WTC11 (cell line): ENCODE measurements at regions not wholly inside any gene's neighbourhood (a gene's known extent, or its start where the extent isn't known, plus 50 kb on each side); places are given as distances from the start of the nearest gene placed in this dataset.

Experiments used
- ATAC-seq: fragments of 200-7000 bp; cut with Tn5 transposase; 2 replicates; pipeline ENCODE4 v1.10.0; 2021; ENCODE audit warnings: mild to moderate bottlenecking, moderate library complexity
- CTCF ChIA-PET: fragments of 300-600 bp; sonication (Branson Sonifier 250); formaldehyde crosslinking; loops from one replicate; lab custom pipeline; 2021; ENCODE audit warnings: antibody characterized with exemption; lab: Charles Lee
- POLR2A ChIA-PET: fragments of 350-600 bp; sonication (Branson Sonifier 250); formaldehyde crosslinking; loops from one replicate; lab custom pipeline; 2021; ENCODE audit warnings: antibody characterized with exemption; lab: Charles Lee
- DNase-seq: peaks from one replicate; pipeline ENCODE4 v3.0.0; 2021; ENCODE audit warnings: low spot score
- H3K27ac Mint-ChIP-seq: 2 replicates; pipeline ENCODE4 v1.8.0; 2021; ENCODE audit warnings: mixed read lengths
- H3K27me3 Mint-ChIP-seq: 2 replicates; pipeline ENCODE4 v1.8.0; 2021; ENCODE audit warnings: low read depth, mild to moderate bottlenecking, moderate library complexity, mixed read lengths
- H3K36me3 Mint-ChIP-seq: 2 replicates; pipeline ENCODE4 v1.8.0; 2021; ENCODE audit warnings: mixed read lengths
- H3K4me1 Mint-ChIP-seq: 2 replicates; pipeline ENCODE4 v1.8.0; 2022; ENCODE audit warnings: mixed read lengths
- H3K4me3 Mint-ChIP-seq: 2 replicates; pipeline ENCODE4 v1.8.0; 2021; ENCODE audit warnings: mild to moderate bottlenecking, moderate library complexity, mixed read lengths
- H3K9me3 Mint-ChIP-seq: 2 replicates; pipeline ENCODE4 v1.8.0; 2021; ENCODE audit warnings: mixed read lengths
- ATF1 ChIP-seq: sonication (generic); formaldehyde crosslinking; IDR thresholded peaks from 2 replicates; pipeline ENCODE4 v1.8.1; 2023; ENCODE audit warnings: mild to moderate bottlenecking, moderate library complexity, missing genetic modification reagents
- ATF2 ChIP-seq: sonication (generic); formaldehyde crosslinking; IDR thresholded peaks from 2 replicates; pipeline ENCODE4 v1.8.1; 2022; ENCODE audit warnings: low read depth, missing genetic modification reagents, borderline replicate concordance
- CREB1 ChIP-seq: sonication (generic); formaldehyde crosslinking; IDR thresholded peaks from 2 replicates; pipeline ENCODE4 v1.8.0; 2023; ENCODE audit warnings: mild to moderate bottlenecking, missing genetic modification reagents
- EMX1 ChIP-seq: fragments of 250-450 bp; sonication (Bioruptor Pico); IDR thresholded peaks from 2 replicates; pipeline ENCODE4 v1.8.0; 2021; ENCODE audit warnings: mild to moderate bottlenecking
- ERG ChIP-seq: fragments of 250-450 bp; sonication (Bioruptor Pico); IDR thresholded peaks from 2 replicates; pipeline ENCODE4 v1.8.0; 2021; ENCODE audit warnings: mild to moderate bottlenecking
- FOXJ3 ChIP-seq: sonication (generic); formaldehyde crosslinking; IDR thresholded peaks from 2 replicates; pipeline ENCODE4 v1.9.0; 2021; ENCODE audit warnings: missing genetic modification reagents, mild to moderate bottlenecking, borderline replicate concordance
- FOXP1 ChIP-seq: sonication (generic); formaldehyde crosslinking; IDR thresholded peaks from 2 replicates; pipeline ENCODE4 v1.8.0; 2022; ENCODE audit warnings: missing genetic modification reagents, mild to moderate bottlenecking, moderate library complexity, borderline replicate concordance
- FOXP4 ChIP-seq: sonication (generic); formaldehyde crosslinking; IDR thresholded peaks from 2 replicates; pipeline ENCODE4 v1.8.0; 2022; ENCODE audit warnings: mild to moderate bottlenecking, missing genetic modification reagents
- GABPB1 ChIP-seq: sonication (generic); formaldehyde crosslinking; IDR thresholded peaks from 2 replicates; pipeline ENCODE4 v1.8.1; 2023; ENCODE audit warnings: mild to moderate bottlenecking, missing genetic modification reagents
- GTF2I ChIP-seq: fragments of 250-450 bp; sonication (Bioruptor Pico); conservative IDR thresholded peaks from 2 replicates; pipeline ENCODE4 v1.4.0; 2021; ENCODE audit warnings: mild to moderate bottlenecking
- NR1H2 ChIP-seq: sonication (generic); formaldehyde crosslinking; IDR thresholded peaks from 2 replicates; pipeline ENCODE4 v1.9.0; 2021; ENCODE audit warnings: mild to moderate bottlenecking, moderate library complexity, missing genetic modification reagents
- NR3C1 ChIP-seq: sonication (generic); formaldehyde crosslinking; conservative IDR thresholded peaks from 2 replicates; pipeline ENCODE4 v1.8.1; 2023; ENCODE audit warnings: low read depth, mild to moderate bottlenecking, missing genetic modification reagents
- SP1 ChIP-seq: sonication (generic); formaldehyde crosslinking; conservative IDR thresholded peaks from 2 replicates; pipeline ENCODE4 v1.8.1; 2022; ENCODE audit warnings: missing genetic modification reagents
- STAT6 ChIP-seq: sonication (generic); formaldehyde crosslinking; conservative IDR thresholded peaks from 2 replicates; pipeline ENCODE4 v1.8.1; 2023; ENCODE audit warnings: mild to moderate bottlenecking, low read depth, missing genetic modification reagents, moderate library complexity
- TEAD4 ChIP-seq: sonication (generic); formaldehyde crosslinking; IDR thresholded peaks from 2 replicates; pipeline ENCODE4 v1.8.0; 2022; ENCODE audit warnings: mild to moderate bottlenecking, missing genetic modification reagents
- ZNF317 ChIP-seq: sonication (generic); formaldehyde crosslinking; IDR thresholded peaks from 2 replicates; pipeline ENCODE4 v1.8.1; 2023; ENCODE audit warnings: low read depth, mild to moderate bottlenecking, moderate library complexity, missing genetic modification reagents, borderline replicate concordance
- ZNF532 ChIP-seq: fragments of 250-450 bp; sonication (Bioruptor Pico); IDR thresholded peaks from 2 replicates; pipeline ENCODE4 v1.9.0; 2021; ENCODE audit warnings: mild to moderate bottlenecking, borderline replicate concordance
- ZNF671 ChIP-seq: fragments of 250-450 bp; sonication (Bioruptor Pico); IDR thresholded peaks from 2 replicates; pipeline ENCODE4 v1.8.0; 2021; ENCODE audit warnings: mild to moderate bottlenecking
- ZSCAN18 ChIP-seq: fragments of 250-450 bp; sonication (Bioruptor Pico); IDR thresholded peaks from 2 replicates; pipeline ENCODE4 v2.1.2; 2022; ENCODE audit warnings: mild to moderate bottlenecking, moderate library complexity

- H3K27ac Mint-ChIP-seq, result no peak overlapping the region
- TF ChIP-seq ATF2 (CRISPR knock-in tag), result no peak
- TF ChIP-seq TEAD4 (CRISPR knock-in tag), result no peak
- no peak for TF ChIP-seq ATF1 (CRISPR knock-in tag)
- no peak for TF ChIP-seq GTF2I (CRISPR knock-in tag)
- no peak for TF ChIP-seq ZNF317 (CRISPR knock-in tag)
- no peak for TF ChIP-seq NR1H2 (CRISPR knock-in tag)
- no peak for TF ChIP-seq SP1 (CRISPR knock-in tag)
- TF ChIP-seq STAT6, result no peak
- no peak for TF ChIP-seq ZNF671 (CRISPR knock-in tag)
- no peak for TF ChIP-seq ZNF532 (CRISPR knock-in tag)
- no peak for TF ChIP-seq FOXJ3
- no peak for TF ChIP-seq EMX1
- CTCF ChIA-PET, result no interaction called here
These were observed 188.0 kb upstream of the GPR26 start for GRCh38 chr10:123478116-123478515.

GRCh38 chr10:123479640-123480039, 186.5 kb upstream of the GPR26 start:
- ATAC-seq, result no peak
- Mint-ChIP-seq H3K4me1 (peaks cover 36% of the 10 kb centered on the region), H3K36me3 (no peaks in the 10 kb centered on the region), H3K4me3 (no peak overlapping the region), H3K9me3 (no peaks in the 10 kb centered on the region), H3K27me3 (no peaks in the 10 kb centered on the region; the same call in 1 of the 2 replicates), H3K27ac (no peak overlapping the region)
- DNase-seq, result no peak
- ChIA-PET CTCF (interaction anchor here (0.9 to 1.0 kb wide), 2 partner anchors 94 to 184 kb away, joined by 4 to 5 read pairs; no protein-coding TSS in a partner anchor), POLR2A (no interaction called here)
- TF ChIP-seq GABPB1 (CRISPR knock-in tag) (no peak), ATF1 (CRISPR knock-in tag) (no peak), ERG (no peak), NR3C1 (CRISPR knock-in tag) (no peak), CREB1 (CRISPR knock-in tag) (no peak), FOXP4 (no peak), FOXP1 (CRISPR knock-in tag) (no peak), ZSCAN18 (no peak)

More at GRCh38 chr10:123478116-123478515, 188.0 kb upstream of the GPR26 start:
- ATAC-seq, result no peak
- Mint-ChIP-seq H3K27me3 (peaks cover 7% of the 10 kb centered on the region), H3K36me3 (no peaks in the 10 kb centered on the region), H3K4me1 (peaks cover 36% of the 10 kb centered on the region), H3K4me3 (no peak overlapping the region), H3K9me3 (no peaks in the 10 kb centered on the region)
- POLR2A ChIA-PET, result no interaction called here
- DNase-seq, result no peak
